KG1 (cell line): ENCODE measurements at regions not wholly inside any gene's neighbourhood (a gene's known extent, or its start where the extent isn't known, plus 50 kb on each side); places are given as distances from the start of the nearest gene placed in this dataset.
A peak's percentile ranks its signal among the peaks of the same experiment; 100 is the strongest.

Source experiments
- DNase-seq: peaks from one replicate; lab custom pipeline; 2025; lab: John Stamatoyannopoulos, UW

DNA sequence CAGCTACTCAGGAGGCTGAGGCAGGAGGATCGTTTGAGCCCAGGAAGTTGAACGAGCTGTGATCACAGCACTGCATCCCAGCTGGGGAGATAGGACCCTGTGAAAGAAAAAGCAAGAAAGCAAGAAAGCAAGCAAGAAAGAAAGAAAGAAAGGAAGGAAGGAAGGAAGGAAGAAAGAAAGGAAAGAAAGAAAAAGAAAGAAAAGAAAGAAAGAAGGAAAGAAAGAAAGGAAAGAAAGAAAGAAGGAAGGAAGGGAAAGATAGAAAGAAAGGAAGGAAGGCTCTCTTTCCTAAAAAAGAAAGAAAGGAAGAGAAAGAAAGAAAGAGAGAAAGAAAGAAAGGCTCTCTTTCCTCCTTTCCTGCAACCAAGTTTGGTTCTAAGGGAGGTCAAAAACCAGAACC, 380.3 kb downstream of the PCNX1 start:
- no peak for DNase-seq

DNA sequence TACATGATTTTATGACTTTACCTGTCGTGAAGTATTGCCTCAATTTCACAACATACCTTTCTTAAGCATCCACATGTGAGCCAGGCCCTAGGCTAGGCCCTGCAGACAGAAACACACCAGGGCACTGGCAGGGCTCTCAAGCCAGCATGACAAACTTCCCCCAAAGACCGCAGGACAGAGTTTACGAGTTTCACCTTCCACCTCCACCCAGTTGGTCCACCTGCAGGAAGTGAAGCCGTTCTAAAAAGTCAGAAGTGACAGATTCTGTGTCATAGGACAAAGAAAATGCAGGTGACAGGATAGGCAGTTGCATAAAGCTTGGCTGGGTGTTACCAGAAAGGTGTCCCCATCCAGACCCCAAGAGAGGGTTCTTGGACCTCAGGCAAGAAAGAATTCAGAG, 382.3 kb downstream of the PCNX1 start:
- no peak for DNase-seq

DNA sequence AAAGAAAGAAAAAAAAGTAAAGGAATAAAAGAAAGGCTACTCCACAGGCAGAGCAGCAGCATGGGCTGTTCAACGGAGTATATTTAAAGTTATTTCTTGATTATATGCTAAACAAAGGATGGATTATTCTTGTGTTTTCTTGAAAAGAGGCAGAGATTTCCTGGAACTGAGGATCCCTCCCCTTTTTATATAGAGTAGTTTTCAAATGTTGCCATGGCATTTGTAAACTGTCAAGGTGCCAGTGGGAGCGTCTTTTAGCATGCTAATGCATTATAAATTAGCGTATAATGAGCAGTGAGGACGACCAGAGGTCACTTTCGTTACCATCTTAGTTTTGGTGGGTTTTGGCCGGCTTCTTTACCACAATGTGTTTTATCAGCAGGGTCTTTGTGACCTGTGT, 383.0 kb downstream of the PCNX1 start:
- no peak for DNase-seq

DNA sequence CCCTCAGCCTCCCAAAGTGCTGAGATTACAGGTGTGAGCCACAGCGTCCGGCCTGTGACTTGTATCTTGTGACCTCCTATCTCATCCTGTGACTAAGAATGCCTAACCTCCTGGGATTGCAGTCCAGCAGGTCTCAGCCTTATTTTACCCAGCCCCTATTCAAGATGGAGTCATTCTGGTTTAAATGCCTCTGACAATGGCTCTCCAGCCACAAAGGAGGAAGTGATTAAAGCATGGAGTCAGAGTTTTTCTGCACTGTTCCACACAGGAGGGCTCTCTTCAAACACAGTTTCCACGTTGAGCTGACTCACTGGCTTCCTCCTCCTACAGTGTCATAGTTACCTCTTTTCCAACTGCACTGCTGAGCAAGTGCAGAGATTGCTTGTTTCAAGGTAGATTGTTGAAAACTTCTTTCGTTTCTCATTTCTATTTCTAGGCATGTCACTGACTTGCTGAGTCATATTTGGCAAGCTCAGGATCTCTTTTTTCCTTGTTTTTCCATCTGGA, 383.8 kb downstream of the PCNX1 start:
- no peak for DNase-seq

DNA sequence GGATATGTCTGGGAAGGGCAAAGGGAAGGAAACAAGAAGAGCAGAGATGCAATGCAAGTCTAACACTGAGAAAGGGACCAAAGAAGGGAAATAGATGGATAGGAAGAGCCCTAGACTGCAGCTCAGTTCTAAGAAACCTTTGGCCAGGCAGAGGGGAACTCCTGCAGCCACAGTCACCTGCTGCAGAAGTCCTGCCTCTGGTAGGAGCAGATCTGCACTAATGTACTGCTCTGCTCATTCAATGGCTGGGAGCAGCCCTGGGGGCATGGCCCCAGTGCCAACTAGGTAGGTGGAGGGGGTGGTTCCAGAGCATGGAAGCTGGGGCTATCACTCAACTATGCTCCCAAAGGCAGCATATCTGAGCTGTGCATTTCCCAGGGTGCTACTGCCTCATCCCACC, 388.9 kb downstream of the PCNX1 start:
- no peak for DNase-seq

DNA sequence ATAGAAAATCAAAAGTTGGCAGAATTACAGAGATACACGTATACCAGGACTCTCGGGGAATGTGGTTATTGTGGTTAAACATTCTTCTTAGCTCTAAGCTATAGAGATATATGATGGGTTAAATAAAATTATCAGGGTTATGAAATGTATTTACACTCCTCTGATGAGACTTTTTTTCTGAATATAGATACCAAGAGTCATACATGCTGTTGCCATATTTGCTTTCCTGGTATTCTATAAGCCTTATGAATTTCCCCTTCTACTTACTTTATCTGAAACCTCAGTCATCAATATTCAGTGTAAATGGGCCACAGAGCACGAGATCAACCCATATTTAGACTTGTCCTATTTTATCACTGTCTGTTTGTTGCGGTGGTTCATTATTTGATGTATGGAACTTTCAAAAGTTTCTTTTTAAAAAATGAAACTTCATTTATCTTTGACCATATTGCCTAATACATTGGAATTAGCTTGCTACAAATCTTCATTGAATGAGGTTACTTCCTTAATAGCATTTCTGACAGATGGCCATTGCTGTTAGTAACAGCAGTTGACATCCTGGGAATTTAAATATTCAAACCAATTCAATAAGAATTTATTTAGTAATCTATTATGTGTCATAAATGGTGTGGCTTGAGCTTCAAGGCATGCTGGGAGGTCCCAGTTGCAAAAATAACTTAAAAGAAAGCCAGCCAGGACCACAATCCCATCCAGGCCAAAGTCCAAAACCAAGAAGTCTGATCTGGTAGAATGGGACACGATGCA, 393.5 kb downstream of the PCNX1 start:
- DNase-seq, result no peak

DNA sequence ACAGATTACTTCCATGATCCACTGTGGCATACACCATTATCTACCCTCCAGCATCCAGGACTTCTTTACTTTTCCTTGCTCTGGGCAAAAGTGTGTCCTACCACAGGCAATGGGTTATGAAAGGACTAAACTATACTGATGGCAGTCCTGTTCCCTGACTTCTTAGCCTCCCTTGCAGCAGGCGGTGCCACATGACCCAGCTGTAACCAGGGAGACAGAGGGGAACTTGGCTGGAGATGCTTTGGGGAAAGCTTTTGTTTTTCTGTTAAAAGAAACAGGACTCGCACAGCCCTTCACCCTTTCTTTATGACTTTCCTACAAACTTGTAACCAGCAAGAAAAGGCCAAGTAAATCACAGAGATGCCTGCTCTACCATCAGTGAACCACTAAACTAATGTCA, 394.4 kb downstream of the PCNX1 start:
- no peak for DNase-seq

DNA sequence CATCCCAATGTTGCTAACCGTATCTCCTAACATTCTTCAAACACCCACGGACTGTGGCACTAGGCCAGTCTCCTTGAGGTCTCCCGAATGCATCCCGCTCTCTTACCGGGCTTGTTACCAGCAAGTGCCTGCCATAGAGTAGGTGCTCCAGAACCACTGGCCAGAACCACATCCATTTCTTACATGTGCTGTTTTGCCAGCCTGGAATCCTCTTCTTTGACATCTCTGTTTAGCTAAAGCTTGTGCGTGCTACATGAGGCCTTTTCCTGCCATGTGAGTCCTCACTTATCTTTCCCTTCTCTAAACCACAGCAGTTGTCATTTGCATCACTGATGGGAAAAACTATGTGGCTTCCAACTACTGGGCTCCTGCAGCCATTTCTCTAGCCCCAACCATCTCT, 397.4 kb downstream of the PCNX1 start:
- DNase-seq, result no peak

DNA sequence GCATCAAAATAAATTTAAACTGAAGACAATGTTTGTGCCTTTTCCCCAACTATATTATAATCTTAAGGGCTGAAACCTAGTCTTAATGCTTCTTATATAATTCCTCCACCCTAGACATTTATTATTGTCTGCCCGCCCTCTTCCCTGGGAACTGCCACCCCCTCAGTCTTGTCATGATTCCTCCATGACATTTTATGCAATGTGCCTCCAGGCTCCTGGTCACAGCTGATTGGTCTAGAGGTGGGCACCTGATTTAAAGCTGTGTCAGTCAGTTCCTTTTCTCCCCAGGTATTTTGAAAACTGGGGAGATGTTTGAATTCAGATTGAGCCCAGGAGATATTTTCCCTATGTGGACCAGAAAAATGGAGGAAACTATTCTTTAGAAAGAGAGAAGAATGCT, 401.4 kb downstream of the PCNX1 start:
- no peak for DNase-seq

DNA sequence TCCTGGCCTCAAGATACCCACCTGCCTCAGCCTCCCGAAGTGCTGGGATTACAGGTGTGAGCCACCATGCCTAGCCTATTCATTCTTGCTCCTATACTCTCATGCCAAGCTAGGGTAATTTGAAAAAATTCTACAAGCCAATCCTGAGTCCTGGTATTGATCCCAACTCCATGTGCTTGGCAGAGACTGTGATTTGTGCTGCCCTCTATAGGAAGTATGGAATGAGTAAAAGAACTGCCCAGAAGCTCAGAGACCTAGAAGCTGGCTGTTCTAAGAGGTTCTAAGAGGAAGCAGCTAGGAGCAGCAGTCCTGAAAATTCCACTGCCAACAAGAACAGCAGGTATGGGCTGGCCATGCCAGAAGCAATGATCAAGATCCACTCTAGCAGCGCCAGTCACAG, 402.5 kb downstream of the PCNX1 start:
- no peak for DNase-seq

DNA sequence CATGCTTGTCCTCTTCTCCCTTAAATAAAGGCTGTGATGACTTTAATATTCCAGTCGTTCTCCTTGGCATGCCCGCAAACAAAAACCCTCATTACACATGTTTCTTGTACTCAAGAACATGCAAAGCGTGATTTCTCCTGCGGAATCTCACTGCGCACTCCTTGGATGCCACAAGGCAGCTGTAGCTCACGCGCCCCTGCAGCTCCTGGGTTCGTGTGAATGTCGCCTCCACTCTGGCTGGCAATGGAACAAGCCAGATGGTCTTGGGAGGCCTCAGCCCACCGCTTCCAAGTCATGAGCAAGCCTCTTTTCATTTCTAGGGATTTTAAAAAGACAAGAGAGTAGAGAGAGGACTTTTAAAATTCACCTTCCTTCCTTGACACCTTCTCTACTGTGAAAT, 403.8 kb downstream of the PCNX1 start:
- no peak for DNase-seq

DNA sequence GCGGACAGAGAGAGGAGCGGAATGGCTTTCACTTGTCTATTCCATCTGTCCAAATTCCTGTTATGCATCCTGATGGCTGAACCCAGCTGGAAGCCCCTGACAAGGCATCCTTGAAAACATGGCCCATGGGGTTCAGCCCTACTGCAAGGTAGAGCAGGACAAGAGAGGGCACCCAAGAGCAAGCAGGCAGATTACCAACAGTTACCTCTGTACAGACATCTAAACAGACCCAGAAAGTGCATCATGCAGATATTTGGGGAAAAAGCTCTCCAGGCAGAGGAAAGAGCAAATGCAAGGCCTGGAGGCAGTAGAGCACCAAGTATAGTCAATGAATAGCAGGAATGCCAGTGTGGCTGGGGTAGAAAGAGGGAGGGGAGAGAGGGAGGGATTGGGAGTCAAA, 407.5 kb downstream of the PCNX1 start:
- DNase-seq, result no peak

DNA sequence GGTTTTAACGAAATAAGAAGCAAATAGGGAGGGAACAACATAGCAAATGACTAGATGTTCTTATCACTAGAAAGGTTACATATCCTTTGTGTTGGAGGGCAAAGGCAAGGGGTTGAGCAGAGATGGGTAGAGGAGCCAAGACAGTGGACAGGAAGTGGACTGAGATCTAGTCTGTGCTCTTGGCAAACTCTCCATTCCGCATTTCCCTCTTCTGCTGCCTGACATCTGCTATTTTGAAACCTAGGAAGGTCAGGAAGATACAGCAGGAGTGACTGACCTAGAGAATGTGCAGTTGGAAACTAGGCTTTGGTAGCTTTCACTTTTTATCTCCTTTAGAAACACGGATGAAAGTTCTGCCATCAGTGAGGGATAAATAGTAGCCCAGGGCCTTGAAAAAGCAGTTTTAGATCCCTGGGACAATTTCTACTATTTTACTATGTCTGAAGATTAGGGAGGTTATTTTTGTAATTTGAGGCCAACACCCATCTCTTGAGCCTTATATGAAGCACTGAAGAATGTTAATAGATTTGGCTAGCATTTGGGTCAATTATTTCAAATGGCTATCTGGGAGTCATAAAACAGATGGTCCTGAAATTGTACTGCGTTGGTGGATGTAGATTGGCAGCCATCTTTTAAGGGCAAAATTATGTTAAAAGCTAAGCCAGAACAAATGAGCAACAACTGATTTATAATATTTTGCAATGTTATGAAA, 410.3 kb downstream of the PCNX1 start:
- DNase-seq, result no peak

DNA sequence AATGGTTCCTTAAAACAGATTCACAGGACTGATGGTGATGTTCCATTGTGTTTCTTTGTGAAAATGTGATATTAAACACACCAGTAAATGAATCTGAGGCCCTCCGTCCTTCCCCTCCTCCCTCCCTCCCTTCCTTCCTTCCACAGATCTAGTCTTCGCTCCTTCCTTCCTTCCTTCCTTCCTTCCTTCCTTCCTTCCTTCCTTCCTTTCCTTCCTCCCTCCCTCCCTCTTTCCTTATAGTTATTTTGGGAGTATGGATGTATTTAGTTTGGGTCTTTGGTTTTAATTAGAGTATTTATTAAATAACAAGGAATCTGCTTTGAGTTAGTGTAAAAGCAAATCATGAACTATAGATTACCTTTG, 410.8 kb downstream of the PCNX1 start:
- no peak for DNase-seq

DNA sequence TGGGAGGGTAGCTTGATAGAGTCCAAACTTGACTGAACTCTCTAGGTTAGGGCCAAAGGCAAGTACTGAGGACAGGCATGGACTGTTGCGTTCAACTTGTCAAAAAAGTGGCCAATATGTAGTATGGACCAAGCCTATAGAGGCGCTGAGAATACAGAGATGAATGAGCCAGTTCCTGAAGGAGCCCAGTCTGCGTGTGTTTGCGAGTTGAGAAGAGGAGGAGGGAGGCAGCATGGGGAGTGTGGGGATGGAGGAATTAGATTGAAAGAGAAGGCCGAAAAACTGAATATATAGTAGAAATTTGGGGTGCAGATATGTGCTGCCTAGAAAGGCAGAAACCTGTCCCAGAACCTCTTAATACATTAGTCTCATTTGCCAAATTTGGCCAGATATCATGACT, 412.4 kb downstream of the PCNX1 start:
- no peak for DNase-seq

DNA sequence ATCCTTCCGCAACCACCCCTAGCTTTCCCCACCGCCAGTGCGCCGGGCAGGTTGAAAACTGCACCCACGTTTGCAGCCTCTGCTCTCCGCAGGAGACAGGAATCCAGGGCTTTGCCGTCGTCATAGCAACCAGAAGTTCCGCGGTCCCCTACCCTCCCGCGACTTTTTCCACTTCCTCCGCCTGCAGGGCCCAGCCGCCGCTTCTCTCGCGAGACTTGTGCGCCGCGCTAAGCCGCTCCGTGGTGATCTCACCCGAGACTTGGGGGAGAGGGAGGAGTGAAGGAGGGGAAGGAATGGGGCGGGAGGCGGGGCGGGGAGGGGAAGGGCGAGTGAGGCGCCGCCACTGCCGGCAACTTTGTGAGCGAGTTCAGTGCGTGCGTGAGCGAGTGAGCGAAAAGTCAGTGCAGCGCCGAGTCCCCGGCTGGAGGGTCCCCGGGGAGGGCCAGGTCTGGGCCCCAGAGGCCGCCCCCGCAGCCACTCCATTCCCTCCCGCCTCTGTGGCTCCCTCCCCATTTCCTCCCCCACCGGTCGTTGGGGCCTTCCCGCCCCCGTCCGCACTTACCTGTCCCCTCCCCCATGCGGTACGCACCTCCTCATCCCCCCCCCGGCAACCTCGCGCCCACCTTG, 413.0 kb downstream of the PCNX1 start, which contains the start of gene SIPA1L1:
SIPA1L1 (plus strand) TSS at position 370 of the 627 bp plus-strand sequence.
- peak; percentile 91 for DNase-seq

DNA sequence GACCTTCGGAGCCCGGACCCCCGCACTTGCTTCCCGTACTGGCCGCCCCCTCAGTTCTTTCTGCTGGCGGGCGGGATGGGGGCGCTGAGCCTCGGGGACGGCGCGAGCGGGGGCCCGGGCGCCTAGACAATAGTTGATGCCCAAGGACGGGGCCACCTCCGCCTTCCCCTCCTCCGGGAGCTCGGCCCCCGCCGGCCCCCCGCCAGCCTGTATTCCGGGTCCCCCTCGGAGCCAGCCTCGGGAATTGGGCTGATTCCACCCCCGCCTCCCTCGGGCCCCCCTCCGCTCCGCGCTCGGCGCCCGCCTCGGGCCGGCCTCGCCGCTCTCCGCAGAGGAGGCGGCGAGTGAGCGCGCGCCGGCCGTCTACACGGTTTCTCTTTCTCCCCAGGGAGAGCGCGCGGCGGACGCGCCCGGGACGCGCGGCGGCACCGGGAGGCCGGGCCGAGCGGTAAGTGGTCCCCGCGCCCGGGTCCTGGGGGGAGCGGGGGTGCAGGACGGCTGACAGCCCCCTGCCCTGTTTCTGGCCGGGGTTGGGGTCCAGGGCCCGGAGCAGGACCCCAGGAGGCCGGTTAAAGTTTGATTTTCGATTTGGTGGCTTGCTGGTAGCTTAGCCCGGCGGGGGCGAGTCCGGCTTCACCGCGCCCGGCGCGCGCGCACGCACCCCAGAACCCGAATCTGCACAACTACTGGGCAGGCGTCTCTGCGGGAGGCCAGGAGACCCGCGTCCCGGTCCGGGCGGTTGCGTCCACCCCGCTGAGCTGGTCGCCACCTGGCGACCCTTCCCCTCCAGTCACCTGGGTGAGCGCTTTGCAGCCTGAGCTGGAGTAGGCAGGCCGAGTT, 413.7 kb downstream of the PCNX1 start:
- no peak for DNase-seq

DNA sequence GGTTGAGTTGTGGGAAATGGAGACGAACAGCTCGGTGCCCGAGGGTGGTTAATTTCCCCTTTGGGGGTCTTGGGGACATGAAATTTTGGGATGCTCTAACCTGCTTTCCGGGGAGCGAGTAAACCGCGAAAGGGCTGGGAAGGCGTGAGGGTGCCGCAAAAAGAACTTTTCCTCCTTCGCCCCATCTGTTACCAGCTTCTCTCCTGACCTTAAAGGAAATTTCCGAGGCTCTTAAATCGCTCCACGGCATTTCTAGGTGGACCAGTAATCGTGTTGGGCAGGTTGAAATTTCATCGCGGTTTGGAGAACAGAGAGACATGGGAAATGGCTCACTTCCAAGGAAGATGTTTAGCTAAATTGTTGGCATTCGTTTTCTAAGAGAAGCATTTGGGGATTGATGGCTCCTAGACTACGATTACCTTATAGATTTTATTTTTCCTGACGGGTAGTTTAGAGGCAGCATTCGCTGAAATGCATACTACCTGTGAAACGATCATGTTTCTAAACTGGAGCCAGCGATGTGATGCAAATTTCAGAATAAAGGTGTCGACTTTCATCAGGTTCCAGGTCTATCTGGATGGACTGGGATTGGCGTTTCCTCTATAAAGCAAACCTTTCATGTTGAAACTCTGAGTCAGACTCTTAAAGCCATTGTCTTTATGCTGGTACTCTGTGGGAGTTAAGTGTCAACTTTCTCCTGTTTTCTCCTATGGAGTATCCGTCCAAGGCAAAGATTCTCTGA, 414.5 kb downstream of the PCNX1 start:
- DNase-seq, result no peak

DNA sequence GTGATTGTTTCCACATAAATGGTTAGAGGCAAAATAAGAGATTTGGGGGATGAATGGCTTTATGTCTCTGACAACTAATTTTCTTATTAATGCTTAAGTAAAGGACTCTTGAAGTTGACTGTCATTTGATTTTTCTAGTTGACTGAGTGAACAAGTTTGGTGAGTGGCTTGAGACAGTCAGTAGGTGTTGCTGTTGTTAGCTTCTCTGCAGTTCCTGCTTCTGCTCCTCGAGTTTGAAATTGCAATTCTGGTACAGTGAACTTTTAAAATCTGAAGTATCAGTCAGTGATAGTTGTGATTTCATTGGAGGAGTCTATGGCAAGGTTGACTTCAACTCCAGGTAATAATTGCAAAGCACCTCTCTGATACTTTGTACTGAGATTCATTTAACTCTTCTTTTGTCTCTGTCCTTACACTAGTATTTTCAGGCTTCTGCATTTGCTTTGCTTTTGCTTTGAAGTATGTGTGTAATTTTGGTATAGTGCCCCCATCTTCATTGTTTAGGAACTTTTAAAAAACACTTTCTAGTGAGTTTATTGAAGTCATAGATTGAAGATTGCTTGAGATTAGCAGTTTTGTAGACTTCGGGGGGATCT, 415.5 kb downstream of the PCNX1 start:
- DNase-seq, result no peak

DNA sequence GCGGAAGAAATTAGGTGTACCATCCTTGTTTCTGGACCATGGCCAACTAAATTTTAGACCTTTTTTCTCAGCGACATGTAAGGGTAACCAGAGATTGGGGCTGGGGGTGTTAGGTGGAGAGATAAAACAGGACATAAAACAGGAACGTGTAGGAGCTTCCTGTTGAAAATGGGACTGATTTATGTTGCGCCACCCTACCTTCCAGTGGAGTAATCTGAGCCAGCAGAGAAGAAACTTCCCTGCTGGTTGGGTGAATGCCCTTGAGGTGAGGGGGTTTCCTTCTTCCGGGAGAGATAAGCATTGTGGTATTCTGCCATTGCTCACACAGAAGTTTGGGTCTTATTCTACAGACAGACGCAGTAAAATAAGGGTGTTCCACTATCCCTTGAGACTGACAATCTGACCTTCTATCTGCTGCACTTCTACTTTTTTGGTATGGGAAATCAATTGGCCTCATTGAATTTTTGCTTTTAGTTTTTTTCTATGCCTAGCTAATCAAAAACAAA, 417.6 kb downstream of the PCNX1 start:
- DNase-seq, result no peak

DNA sequence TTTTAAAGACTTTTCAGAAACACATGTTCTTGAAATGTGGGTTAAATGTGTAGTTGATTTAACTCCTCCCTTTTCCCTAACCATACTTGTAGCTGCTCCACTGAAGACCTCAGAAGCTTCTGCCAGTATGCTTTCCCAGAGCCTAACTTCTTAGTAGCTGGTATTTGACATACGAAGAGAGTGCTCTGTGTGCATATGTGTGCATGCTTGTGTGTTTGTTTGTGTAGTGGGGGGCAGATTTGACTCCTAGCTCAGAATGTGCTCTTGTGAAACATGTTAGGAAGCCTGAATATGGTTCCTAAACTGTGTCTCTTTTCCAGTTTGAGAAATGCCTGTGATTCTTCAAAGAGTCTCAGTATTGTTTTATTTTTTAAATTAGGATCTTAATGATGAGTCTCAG, 420.4 kb downstream of the PCNX1 start:
- DNase-seq, result no peak
